ENCODE measurements at regions not wholly inside any gene's neighbourhood (a gene's known extent, or its start where the extent isn't known, plus 50 kb on each side); places are given as distances from the start of the nearest gene placed in this dataset.

- no peaks in the 10 kb centered on the region for H3K4me1 ChIP-seq (ENCODE audit: control insufficient read depth, extremely low read depth, insufficient read depth, low read length)
- dilution Hi-C loops (cut with MboI; ENCODE audit: extremely low pct_ligation_motif_present, low sequenced_read_pairs) = no loop called here
- H3K27ac ChIP-seq (ENCODE audit: control insufficient read depth, insufficient read depth, low read length) = no peak overlapping the region
- no peaks in the 10 kb centered on the region for H3K36me3 ChIP-seq (ENCODE audit: control insufficient read depth in 2 of 2, extremely low read depth in 1 of 2, insufficient read depth in 2 of 2, low read length in 2 of 2)
- FAIRE-seq = no peak
- no peaks in the 10 kb centered on the region for H3K27me3 ChIP-seq (ENCODE audit: control insufficient read depth, extremely low read depth, insufficient read depth, low read length)
- H4K20me1 ChIP-seq (ENCODE audit: control insufficient read depth, extremely low read depth, insufficient read depth, low read length) = no peaks in the 10 kb centered on the region
- TF ChIP-seq EZH2 (IDR thresholded peaks at IDR 0.05; ENCODE audit: low read length) = no peak
- no peak for TF ChIP-seq CTCF (optimal IDR thresholded peaks at IDR 0.05 in 1 of 3, IDR thresholded peaks at IDR 0.05 in 1 of 3, conservative IDR thresholded peaks at IDR 0.05 in 1 of 3; ENCODE audit: extremely low read depth in 1 of 3, insufficient read depth in 2 of 3, low read length in 3 of 3)
- no peaks in the 10 kb centered on the region for H3K9me3 ChIP-seq (ENCODE audit: control insufficient read depth, low read depth, low read length)
- no peak overlapping the region for H3K4me3 ChIP-seq (ENCODE audit: control insufficient read depth in 2 of 3, extremely low read depth in 1 of 3, insufficient read depth in 2 of 3, low read depth in 1 of 3, low read length in 3 of 3)
- H2AFZ ChIP-seq (ENCODE audit: control insufficient read depth, low read length) = no peak overlapping the region
- DNase-seq (ENCODE audit: low read depth, low spot score) = no peak
- no peak overlapping the region for H3K4me2 ChIP-seq (ENCODE audit: control insufficient read depth, extremely low read depth, insufficient read depth, low read depth, low read length)
- H3K9me1 ChIP-seq (ENCODE audit: control insufficient read depth, extremely low read depth, insufficient read depth, low read length) = no peaks in the 10 kb centered on the region
- H3K9ac ChIP-seq (ENCODE audit: control insufficient read depth, extremely low read depth, insufficient read depth, low read length) = no peak overlapping the region
- no peaks in the 10 kb centered on the region for H3K79me2 ChIP-seq (ENCODE audit: control insufficient read depth, insufficient read depth, low read length)
These were observed 1047.9 kb downstream of the RPA4 start for GRCh38 chrX:97931586-97931985.

GRCh38 chrX:97936296-97936695 lies 1052.6 kb downstream of the RPA4 start:
- H3K9ac ChIP-seq (ENCODE audit: control insufficient read depth, extremely low read depth, insufficient read depth, low read length) = no peak overlapping the region
- H3K27ac ChIP-seq (ENCODE audit: control insufficient read depth, insufficient read depth, low read length) = no peak overlapping the region
- dilution Hi-C loops (cut with MboI; ENCODE audit: extremely low pct_ligation_motif_present, low sequenced_read_pairs) = no loop called here
- no peaks in the 10 kb centered on the region for H3K4me1 ChIP-seq (ENCODE audit: control insufficient read depth, extremely low read depth, insufficient read depth, low read length)
- no peak for TF ChIP-seq CTCF (optimal IDR thresholded peaks at IDR 0.05 in 1 of 3, IDR thresholded peaks at IDR 0.05 in 1 of 3, conservative IDR thresholded peaks at IDR 0.05 in 1 of 3; ENCODE audit: extremely low read depth in 1 of 3, insufficient read depth in 2 of 3, low read length in 3 of 3)
- TF ChIP-seq EZH2 (IDR thresholded peaks at IDR 0.05; ENCODE audit: low read length) = no peak
- no peak overlapping the region for H3K4me3 ChIP-seq (ENCODE audit: control insufficient read depth in 2 of 3, extremely low read depth in 1 of 3, insufficient read depth in 2 of 3, low read depth in 1 of 3, low read length in 3 of 3)
- no peaks in the 10 kb centered on the region for H3K9me3 ChIP-seq (ENCODE audit: control insufficient read depth, low read depth, low read length)
- no peak overlapping the region for H3K4me2 ChIP-seq (ENCODE audit: control insufficient read depth, extremely low read depth, insufficient read depth, low read depth, low read length)
- no peaks in the 10 kb centered on the region for H3K79me2 ChIP-seq (ENCODE audit: control insufficient read depth, insufficient read depth, low read length)
- H2AFZ ChIP-seq (ENCODE audit: control insufficient read depth, low read length) = no peak overlapping the region
- no peaks in the 10 kb centered on the region for H3K9me1 ChIP-seq (ENCODE audit: control insufficient read depth, extremely low read depth, insufficient read depth, low read length)
- FAIRE-seq = no peak
- no peaks in the 10 kb centered on the region for H3K27me3 ChIP-seq (ENCODE audit: control insufficient read depth, extremely low read depth, insufficient read depth, low read length)
- no peaks in the 10 kb centered on the region for H3K36me3 ChIP-seq (ENCODE audit: control insufficient read depth in 2 of 2, extremely low read depth in 1 of 2, insufficient read depth in 2 of 2, low read length in 2 of 2)
- H4K20me1 ChIP-seq (ENCODE audit: control insufficient read depth, extremely low read depth, insufficient read depth, low read length) = no peaks in the 10 kb centered on the region
- no peak for DNase-seq (ENCODE audit: low read depth, low spot score)

Data from keratinocyte (primary cell).